GM23338 (cell line): ENCODE measurements at regions not wholly inside any gene's neighbourhood (a gene's known extent, or its start where the extent isn't known, plus 50 kb on each side); places are given as distances from the start of the nearest gene placed in this dataset.

ENCODE experiments used
- ATAC-seq: fragments of 200-7000 bp; cut with Tn5 transposase; 3 replicates; pipeline ENCODE4 v1.9.1; 2020
- DNase-seq: peaks from one replicate; pipeline ENCODE4 v3.0.0-alpha.2; 2015; ENCODE audit warnings: low spot score
- H2AFZ ChIP-seq: fragments of 200-600 bp; sonication (generic); 2 replicates; pipeline ENCODE4 v1.8.0; 2016; ENCODE audit warnings: antibody characterized with exemption, mild to moderate bottlenecking, moderate library complexity
- H3F3A ChIP-seq: fragments of 200-600 bp; sonication (generic); replicated peaks from 2 replicates; pipeline ENCODE4 v1.8.0; 2017; ENCODE audit warnings: antibody characterized with exemption, mixed run types, low read depth
- H3K27ac ChIP-seq: fragments of 200-600 bp; sonication (generic); 2 replicates; pipeline ENCODE4 v1.6.1; 2016; ENCODE audit warnings: low read depth
- H3K27me3 ChIP-seq: fragments of 200-600 bp; sonication (generic); 2 replicates; pipeline ENCODE4 v1.8.0; 2016; ENCODE audit warnings: mild to moderate bottlenecking, mixed run types, moderate library complexity; ENCODE audit not compliant: insufficient read depth
- H3K36me3 ChIP-seq: fragments of 200-600 bp; sonication (generic); 2 replicates; pipeline ENCODE4 v1.8.0; 2016; ENCODE audit warnings: mild to moderate bottlenecking; ENCODE audit not compliant: insufficient read depth
- H3K4me1 ChIP-seq: fragments of 200-600 bp; sonication (generic); 2 replicates; pipeline ENCODE4 v1.8.0; 2016; ENCODE audit warnings: mild to moderate bottlenecking, moderate library complexity; ENCODE audit not compliant: insufficient read depth
- H3K4me2 ChIP-seq: fragments of 200-600 bp; sonication (generic); 2 replicates; pipeline ENCODE4 v1.7.1; 2017; ENCODE audit warnings: mixed run types
- H3K4me3 ChIP-seq: fragments of 200-600 bp; sonication (generic); 2 replicates; pipeline ENCODE4 v1.6.1; 2016; ENCODE audit warnings: mixed run types
- H3K79me2 ChIP-seq: fragments of 200-600 bp; sonication (generic); replicated peaks from 2 replicates; pipeline ENCODE4 v1.8.0; 2017; ENCODE audit warnings: mild to moderate bottlenecking; ENCODE audit not compliant: insufficient read depth
- H3K9me2 ChIP-seq: fragments of 200-600 bp; sonication (generic); 2 replicates; pipeline ENCODE4 v1.8.0; 2017; ENCODE audit not compliant: insufficient read depth
- H4K20me1 ChIP-seq: fragments of 200-600 bp; sonication (generic); replicated peaks from 2 replicates; pipeline ENCODE4 v1.8.0; 2017; ENCODE audit warnings: mild to moderate bottlenecking; ENCODE audit not compliant: insufficient read depth
- H3K27ac Mint-ChIP-seq: 2 replicates; pipeline ENCODE4 v1.8.0; 2020; ENCODE audit warnings: inconsistent platforms, mild to moderate bottlenecking, moderate library complexity, mixed read lengths
- H3K27me3 Mint-ChIP-seq: 3 replicates; pipeline ENCODE4 v1.8.0; 2022; ENCODE audit warnings: low read depth, mild to moderate bottlenecking, moderate library complexity, mixed read lengths, inconsistent platforms; ENCODE audit not compliant: insufficient read depth, poor library complexity
- H3K36me3 Mint-ChIP-seq: 3 replicates; pipeline ENCODE4 v1.8.0; 2021; ENCODE audit warnings: low read depth, mild to moderate bottlenecking, inconsistent platforms, moderate library complexity, mixed read lengths
- H3K4me1 Mint-ChIP-seq: 3 replicates; pipeline ENCODE4 v1.8.0; 2020; ENCODE audit warnings: mild to moderate bottlenecking, inconsistent platforms, mixed read lengths
- H3K4me3 Mint-ChIP-seq: 3 replicates; pipeline ENCODE4 v1.8.0; 2021; ENCODE audit warnings: moderate library complexity, mild to moderate bottlenecking, inconsistent platforms, mixed read lengths
- H3K9me3 Mint-ChIP-seq: 3 replicates; pipeline ENCODE4 v1.8.0; 2020; ENCODE audit warnings: moderate library complexity, mild to moderate bottlenecking, inconsistent platforms, mixed read lengths
- CREB1 ChIP-seq: fragments of 250-450 bp; sonication (Bioruptor Pico); IDR thresholded peaks from 2 replicates; pipeline ENCODE4 v1.5.0; 2020; ENCODE audit warnings: low read depth, mild to moderate bottlenecking, moderate library complexity
- EZH2 ChIP-seq: fragments of 200-600 bp; sonication (generic); IDR thresholded peaks from one replicate; pipeline ENCODE4 v1.8.0; 2017; ENCODE audit warnings: antibody characterized with exemption, mild to moderate bottlenecking, low read depth; ENCODE audit not compliant: unreplicated experiment
- EZH2phosphoT487 ChIP-seq: fragments of 200-600 bp; sonication (generic); IDR thresholded peaks from one replicate; pipeline ENCODE4 v1.8.1; 2018; ENCODE audit warnings: antibody characterized with exemption; ENCODE audit not compliant: unreplicated experiment
- NANOG ChIP-seq: IDR thresholded peaks from 2 replicates; pipeline ENCODE4 v1.6.1; 2016; ENCODE audit warnings: antibody characterized with exemption, borderline replicate concordance
- POLR2AphosphoS5 ChIP-seq: IDR thresholded peaks from 2 replicates; pipeline ENCODE4 v1.6.1; 2016; ENCODE audit warnings: antibody characterized with exemption, low read depth
- STAT1 ChIP-seq: IDR thresholded peaks from one replicate; pipeline ENCODE4 v1.6.1; 2016; ENCODE audit warnings: antibody characterized with exemption; ENCODE audit not compliant: unreplicated experiment
- ZNF114 ChIP-seq: fragments of 250-450 bp; sonication (Bioruptor Pico); IDR thresholded peaks from 2 replicates; pipeline ENCODE4 v1.5.0; 2020; ENCODE audit warnings: mild to moderate bottlenecking, moderate library complexity
- ZNF331 ChIP-seq: fragments of 250-450 bp; sonication (Bioruptor Pico); IDR thresholded peaks from 2 replicates; pipeline ENCODE4 v1.5.0; 2020; ENCODE audit warnings: low read depth, mild to moderate bottlenecking, moderate library complexity
- TF ChIP-seq, protein P1 (sequence below): fragments of 250-450 bp; sonication (Bioruptor Pico); IDR thresholded peaks from 2 replicates; pipeline ENCODE4 v1.5.0; 2020; ENCODE audit warnings: mild to moderate bottlenecking, moderate library complexity
- TF ChIP-seq, protein P2 (sequence below): IDR thresholded peaks from 2 replicates; pipeline ENCODE4 v1.6.1; 2016; ENCODE audit warnings: antibody characterized with exemption
- TF ChIP-seq, protein P3 (sequence below): IDR thresholded peaks from one replicate; pipeline ENCODE4 v1.6.1; 2018; ENCODE audit warnings: antibody characterized with exemption; ENCODE audit not compliant: unreplicated experiment
- TF ChIP-seq, protein P4 (sequence below), 2 experiments: fragments of 200-600 bp in 1 of 2; sonication (generic) in 1 of 2; conservative IDR thresholded peaks; 2 replicates each; pipeline versions ENCODE4 v1.5.1 to v1.6.1; 2016 to 2017; ENCODE audit warnings: antibody characterized with exemption in 2 of 2, low read depth in 2 of 2, mild to moderate bottlenecking in 2 of 2, moderate library complexity in 1 of 2

DNA sequence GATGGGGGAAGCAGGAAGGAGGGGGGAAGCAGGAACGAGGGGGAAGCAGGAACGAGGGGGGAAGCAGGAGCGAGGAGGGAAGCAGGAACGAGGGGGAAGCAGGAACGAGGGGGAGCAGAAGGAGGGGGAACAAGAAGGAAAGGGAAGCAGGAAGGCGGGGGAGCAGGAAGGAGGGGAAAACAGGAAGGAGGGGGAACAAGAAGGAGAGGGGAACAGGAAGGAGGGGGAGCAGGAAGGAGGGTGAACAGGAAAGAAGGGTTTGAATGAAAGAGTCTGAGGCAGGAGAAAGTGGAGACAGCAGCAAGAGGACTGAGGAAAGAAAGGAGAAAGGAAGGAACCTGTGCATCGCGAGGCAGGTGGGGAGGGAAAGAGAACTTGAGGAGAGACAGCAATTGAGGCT, 256.6 kb downstream of the PTEN start (continued):
- TF ChIP-seq EZH2phosphoT487, result no peak
- no peak for TF ChIP-seq ZNF331 (CRISPR knock-in tag)
- no peak for TF ChIP-seq CREB1
- TF ChIP-seq NANOG, result no peak

DNA sequence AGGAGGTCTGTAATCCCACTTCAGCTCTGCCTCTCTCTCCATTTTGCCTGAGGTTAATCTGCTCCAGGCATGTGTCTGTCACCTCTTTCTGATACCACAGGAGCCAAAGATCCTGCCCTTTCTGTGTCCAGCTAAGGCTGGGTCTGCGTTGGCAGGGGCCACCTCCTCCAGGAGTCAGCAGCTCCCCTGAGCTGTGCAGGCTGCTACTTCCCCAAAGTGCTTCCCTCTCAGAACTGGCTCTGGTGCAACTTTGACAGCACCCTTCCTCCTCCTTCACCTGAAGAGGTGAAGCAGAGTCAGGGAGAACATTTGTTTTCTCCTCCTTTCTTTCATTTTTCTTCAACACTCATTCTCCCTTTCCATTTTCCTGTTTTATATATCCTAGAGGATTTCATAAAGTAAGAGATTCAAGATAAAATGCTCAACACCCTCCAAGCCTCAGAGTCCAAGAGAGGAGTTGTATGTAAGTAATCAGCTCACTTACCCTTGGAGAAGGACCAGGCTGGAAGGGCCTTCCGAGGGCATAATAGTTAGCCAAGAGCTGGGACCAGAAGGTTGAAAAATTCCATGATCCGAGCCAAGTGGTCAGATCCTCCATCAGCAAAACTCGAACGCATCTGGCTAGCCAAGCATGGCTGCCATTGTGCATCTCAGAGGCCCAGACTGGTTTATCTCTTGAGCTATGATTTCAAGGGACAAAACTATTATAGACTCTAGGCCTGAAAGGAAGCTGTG, 257.3 kb downstream of the PTEN start:
- Mint-ChIP-seq H3K27ac (no peak overlapping the region), H3K27me3 (peaks cover 2% of the 10 kb centered on the region), H3K9me3 (no peaks in the 10 kb centered on the region), H3K4me3 (no peak overlapping the region), H3K36me3 (no peaks in the 10 kb centered on the region), H3K4me1 (no peaks in the 10 kb centered on the region)
- H3K9me2 ChIP-seq, result 0 out of 2 replicates have a peak, but pooled peaks cover 8% of the 10 kb centered on the region
- DNase-seq (no peak), ATAC-seq (no peak)
- no peaks in the 10 kb centered on the region for H3K36me3 ChIP-seq
- H3F3A ChIP-seq, result no peaks in the 10 kb centered on the region
- H3K4me2 ChIP-seq, result no peak overlapping the region
- no peak overlapping the region for H2AFZ ChIP-seq
- H3K79me2 ChIP-seq, result no peaks in the 10 kb centered on the region
- H3K27ac ChIP-seq, result no peak overlapping the region
- peaks cover 26% of the 10 kb centered on the region for H3K4me1 ChIP-seq
- H4K20me1 ChIP-seq, result no peaks in the 10 kb centered on the region
- H3K27me3 ChIP-seq, result no peaks in the 10 kb centered on the region
- H3K4me3 ChIP-seq, result no peak overlapping the region
- TF ChIP-seq ZNF114 (CRISPR knock-in tag) (no peak), NANOG (no peak), EZH2 (no peak), CREB1 (no peak), POLR2AphosphoS5 (no peak), ZNF331 (CRISPR knock-in tag) (no peak), STAT1 (no peak)
- TF ChIP-seq, protein P1, sequence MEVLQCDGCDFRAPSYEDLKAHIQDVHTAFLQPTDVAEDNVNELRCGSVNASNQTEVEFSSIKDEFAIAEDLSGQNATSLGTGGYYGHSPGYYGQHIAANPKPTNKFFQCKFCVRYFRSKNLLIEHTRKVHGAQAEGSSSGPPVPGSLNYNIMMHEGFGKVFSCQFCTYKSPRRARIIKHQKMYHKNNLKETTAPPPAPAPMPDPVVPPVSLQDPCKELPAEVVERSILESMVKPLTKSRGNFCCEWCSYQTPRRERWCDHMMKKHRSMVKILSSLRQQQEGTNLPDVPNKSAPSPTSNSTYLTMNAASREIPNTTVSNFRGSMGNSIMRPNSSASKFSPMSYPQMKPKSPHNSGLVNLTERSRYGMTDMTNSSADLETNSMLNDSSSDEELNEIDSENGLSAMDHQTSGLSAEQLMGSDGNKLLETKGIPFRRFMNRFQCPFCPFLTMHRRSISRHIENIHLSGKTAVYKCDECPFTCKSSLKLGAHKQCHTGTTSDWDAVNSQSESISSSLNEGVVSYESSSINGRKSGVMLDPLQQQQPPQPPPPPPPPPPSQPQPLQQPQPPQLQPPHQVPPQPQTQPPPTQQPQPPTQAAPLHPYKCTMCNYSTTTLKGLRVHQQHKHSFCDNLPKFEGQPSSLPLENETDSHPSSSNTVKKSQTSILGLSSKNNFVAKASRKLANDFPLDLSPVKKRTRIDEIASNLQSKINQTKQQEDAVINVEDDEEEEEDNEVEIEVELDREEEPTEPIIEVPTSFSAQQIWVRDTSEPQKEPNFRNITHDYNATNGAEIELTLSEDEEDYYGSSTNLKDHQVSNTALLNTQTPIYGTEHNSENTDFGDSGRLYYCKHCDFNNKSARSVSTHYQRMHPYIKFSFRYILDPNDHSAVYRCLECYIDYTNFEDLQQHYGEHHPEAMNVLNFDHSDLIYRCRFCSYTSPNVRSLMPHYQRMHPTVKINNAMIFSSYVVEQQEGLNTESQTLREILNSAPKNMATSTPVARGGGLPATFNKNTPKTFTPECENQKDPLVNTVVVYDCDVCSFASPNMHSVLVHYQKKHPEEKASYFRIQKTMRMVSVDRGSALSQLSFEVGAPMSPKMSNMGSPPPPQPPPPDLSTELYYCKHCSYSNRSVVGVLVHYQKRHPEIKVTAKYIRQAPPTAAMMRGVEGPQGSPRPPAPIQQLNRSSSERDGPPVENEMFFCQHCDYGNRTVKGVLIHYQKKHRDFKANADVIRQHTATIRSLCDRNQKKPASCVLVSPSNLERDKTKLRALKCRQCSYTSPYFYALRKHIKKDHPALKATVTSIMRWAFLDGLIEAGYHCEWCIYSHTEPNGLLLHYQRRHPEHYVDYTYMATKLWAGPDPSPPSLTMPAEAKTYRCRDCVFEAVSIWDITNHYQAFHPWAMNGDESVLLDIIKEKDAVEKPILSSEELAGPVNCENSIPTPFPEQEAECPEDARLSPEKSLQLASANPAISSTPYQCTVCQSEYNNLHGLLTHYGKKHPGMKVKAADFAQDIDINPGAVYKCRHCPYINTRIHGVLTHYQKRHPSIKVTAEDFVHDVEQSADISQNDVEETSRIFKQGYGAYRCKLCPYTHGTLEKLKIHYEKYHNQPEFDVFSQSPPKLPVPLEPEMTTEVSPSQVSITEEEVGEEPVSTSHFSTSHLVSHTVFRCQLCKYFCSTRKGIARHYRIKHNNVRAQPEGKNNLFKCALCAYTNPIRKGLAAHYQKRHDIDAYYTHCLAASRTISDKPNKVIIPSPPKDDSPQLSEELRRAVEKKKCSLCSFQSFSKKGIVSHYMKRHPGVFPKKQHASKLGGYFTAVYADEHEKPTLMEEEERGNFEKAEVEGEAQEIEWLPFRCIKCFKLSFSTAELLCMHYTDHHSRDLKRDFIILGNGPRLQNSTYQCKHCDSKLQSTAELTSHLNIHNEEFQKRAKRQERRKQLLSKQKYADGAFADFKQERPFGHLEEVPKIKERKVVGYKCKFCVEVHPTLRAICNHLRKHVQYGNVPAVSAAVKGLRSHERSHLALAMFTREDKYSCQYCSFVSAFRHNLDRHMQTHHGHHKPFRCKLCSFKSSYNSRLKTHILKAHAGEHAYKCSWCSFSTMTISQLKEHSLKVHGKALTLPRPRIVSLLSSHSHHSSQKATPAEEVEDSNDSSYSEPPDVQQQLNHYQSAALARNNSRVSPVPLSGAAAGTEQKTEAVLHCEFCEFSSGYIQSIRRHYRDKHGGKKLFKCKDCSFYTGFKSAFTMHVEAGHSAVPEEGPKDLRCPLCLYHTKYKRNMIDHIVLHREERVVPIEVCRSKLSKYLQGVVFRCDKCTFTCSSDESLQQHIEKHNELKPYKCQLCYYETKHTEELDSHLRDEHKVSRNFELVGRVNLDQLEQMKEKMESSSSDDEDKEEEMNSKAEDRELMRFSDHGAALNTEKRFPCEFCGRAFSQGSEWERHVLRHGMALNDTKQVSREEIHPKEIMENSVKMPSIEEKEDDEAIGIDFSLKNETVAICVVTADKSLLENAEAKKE (CRISPR knock-in tag), result no peak
- TF ChIP-seq, protein P2, sequence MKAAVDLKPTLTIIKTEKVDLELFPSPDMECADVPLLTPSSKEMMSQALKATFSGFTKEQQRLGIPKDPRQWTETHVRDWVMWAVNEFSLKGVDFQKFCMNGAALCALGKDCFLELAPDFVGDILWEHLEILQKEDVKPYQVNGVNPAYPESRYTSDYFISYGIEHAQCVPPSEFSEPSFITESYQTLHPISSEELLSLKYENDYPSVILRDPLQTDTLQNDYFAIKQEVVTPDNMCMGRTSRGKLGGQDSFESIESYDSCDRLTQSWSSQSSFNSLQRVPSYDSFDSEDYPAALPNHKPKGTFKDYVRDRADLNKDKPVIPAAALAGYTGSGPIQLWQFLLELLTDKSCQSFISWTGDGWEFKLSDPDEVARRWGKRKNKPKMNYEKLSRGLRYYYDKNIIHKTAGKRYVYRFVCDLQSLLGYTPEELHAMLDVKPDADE, result no peak
- TF ChIP-seq, protein P3, sequence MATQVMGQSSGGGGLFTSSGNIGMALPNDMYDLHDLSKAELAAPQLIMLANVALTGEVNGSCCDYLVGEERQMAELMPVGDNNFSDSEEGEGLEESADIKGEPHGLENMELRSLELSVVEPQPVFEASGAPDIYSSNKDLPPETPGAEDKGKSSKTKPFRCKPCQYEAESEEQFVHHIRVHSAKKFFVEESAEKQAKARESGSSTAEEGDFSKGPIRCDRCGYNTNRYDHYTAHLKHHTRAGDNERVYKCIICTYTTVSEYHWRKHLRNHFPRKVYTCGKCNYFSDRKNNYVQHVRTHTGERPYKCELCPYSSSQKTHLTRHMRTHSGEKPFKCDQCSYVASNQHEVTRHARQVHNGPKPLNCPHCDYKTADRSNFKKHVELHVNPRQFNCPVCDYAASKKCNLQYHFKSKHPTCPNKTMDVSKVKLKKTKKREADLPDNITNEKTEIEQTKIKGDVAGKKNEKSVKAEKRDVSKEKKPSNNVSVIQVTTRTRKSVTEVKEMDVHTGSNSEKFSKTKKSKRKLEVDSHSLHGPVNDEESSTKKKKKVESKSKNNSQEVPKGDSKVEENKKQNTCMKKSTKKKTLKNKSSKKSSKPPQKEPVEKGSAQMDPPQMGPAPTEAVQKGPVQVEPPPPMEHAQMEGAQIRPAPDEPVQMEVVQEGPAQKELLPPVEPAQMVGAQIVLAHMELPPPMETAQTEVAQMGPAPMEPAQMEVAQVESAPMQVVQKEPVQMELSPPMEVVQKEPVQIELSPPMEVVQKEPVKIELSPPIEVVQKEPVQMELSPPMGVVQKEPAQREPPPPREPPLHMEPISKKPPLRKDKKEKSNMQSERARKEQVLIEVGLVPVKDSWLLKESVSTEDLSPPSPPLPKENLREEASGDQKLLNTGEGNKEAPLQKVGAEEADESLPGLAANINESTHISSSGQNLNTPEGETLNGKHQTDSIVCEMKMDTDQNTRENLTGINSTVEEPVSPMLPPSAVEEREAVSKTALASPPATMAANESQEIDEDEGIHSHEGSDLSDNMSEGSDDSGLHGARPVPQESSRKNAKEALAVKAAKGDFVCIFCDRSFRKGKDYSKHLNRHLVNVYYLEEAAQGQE, result no peak
- TF ChIP-seq, protein P4, sequence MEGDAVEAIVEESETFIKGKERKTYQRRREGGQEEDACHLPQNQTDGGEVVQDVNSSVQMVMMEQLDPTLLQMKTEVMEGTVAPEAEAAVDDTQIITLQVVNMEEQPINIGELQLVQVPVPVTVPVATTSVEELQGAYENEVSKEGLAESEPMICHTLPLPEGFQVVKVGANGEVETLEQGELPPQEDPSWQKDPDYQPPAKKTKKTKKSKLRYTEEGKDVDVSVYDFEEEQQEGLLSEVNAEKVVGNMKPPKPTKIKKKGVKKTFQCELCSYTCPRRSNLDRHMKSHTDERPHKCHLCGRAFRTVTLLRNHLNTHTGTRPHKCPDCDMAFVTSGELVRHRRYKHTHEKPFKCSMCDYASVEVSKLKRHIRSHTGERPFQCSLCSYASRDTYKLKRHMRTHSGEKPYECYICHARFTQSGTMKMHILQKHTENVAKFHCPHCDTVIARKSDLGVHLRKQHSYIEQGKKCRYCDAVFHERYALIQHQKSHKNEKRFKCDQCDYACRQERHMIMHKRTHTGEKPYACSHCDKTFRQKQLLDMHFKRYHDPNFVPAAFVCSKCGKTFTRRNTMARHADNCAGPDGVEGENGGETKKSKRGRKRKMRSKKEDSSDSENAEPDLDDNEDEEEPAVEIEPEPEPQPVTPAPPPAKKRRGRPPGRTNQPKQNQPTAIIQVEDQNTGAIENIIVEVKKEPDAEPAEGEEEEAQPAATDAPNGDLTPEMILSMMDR (conservative IDR thresholded peaks at IDR 0.05; ENCODE audit: low read depth in 2 of 2), result no peak
